Activated CD8-positive, alpha-beta T cell treated with anti-CD3 and anti-CD28 coated beads for 36 hours (primary cell): ENCODE measurements at regions not wholly inside any gene's neighbourhood (a gene's known extent, or its start where the extent isn't known, plus 50 kb on each side); places are given as distances from the start of the nearest gene placed in this dataset.

Experiments used
- ATAC-seq: fragments of 200-7000 bp; cut with Tn5 transposase; one replicate; pipeline ENCODE4 v1.10.0; 2021; ENCODE audit warnings: mild to moderate bottlenecking, moderate library complexity
- CTCF ChIA-PET: fragments of 350-600 bp; sonication (Branson Sonifier 250); formaldehyde crosslinking; loops from one replicate; lab custom pipeline; 2021; ENCODE audit warnings: antibody characterized with exemption; lab: Charles Lee
- POLR2A ChIA-PET: fragments of 350-600 bp; sonication (Branson Sonifier 250); formaldehyde crosslinking; loops from one replicate; lab custom pipeline; 2021; ENCODE audit warnings: antibody characterized with exemption; lab: Charles Lee
- DNase-seq: peaks from one replicate; pipeline ENCODE4 v3.0.0-alpha.2; 2020
- H3K27ac Mint-ChIP-seq: one replicate; pipeline ENCODE4 v1.8.0; 2021; ENCODE audit warnings: mild to moderate bottlenecking, mixed read lengths
- H3K27me3 Mint-ChIP-seq: one replicate; pipeline ENCODE4 v1.8.0; 2021; ENCODE audit warnings: mixed read lengths
- H3K36me3 Mint-ChIP-seq: one replicate; pipeline ENCODE4 v1.8.0; 2021; ENCODE audit warnings: low read depth, mixed read lengths
- H3K4me1 Mint-ChIP-seq: one replicate; pipeline ENCODE4 v1.8.0; 2021; ENCODE audit warnings: low read depth, mixed read lengths
- H3K4me3 Mint-ChIP-seq: one replicate; pipeline ENCODE4 v1.8.0; 2021; ENCODE audit warnings: mild to moderate bottlenecking, moderate library complexity, mixed read lengths
- H3K9me3 Mint-ChIP-seq: one replicate; pipeline ENCODE4 v1.8.0; 2021; ENCODE audit warnings: mixed read lengths
- intact Hi-C: fragments of 100-400 bp; cut with micrococcal nuclease; formaldehyde crosslinking; loops from one replicate; pipeline ENCODE4 v1.10.0; 2022
- TF ChIP-seq, protein P1 (sequence below): fragments of 200-600 bp; IDR thresholded peaks from one replicate; pipeline ENCODE4 v1.8.0; 2022; ENCODE audit warnings: antibody characterized with exemption, mild to moderate bottlenecking

DNA sequence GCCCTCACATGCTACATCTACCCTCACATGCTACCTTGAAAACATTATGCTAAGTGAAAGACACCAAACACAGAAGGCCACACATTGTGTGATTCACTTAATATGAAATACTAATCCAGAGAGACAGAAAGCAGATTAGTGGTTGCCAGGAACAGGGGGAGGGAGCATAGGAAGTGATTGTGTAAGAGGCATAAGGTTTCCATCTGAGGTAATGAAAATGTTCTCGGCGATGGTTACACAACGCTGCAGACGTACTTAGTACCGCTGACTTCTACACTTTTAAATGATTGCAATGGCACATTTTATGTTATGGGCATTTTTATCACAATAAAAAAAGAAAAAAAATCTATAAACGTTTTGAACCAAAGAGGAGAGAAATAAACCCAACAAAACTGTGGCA is 742.3 kb downstream of the TYW1 start:
- H3K4me1 Mint-ChIP-seq = no peaks in the 10 kb centered on the region
- H3K27ac Mint-ChIP-seq = no peak overlapping the region

GRCh38 chr7:67743501-67743900 is 746.9 kb downstream of the TYW1 start:
- no peaks in the 10 kb centered on the region for H3K4me1 Mint-ChIP-seq
- no peaks in the 10 kb centered on the region for H3K36me3 Mint-ChIP-seq
- peaks cover 9% of the 10 kb centered on the region for H3K9me3 Mint-ChIP-seq
- no peak overlapping the region for H3K27ac Mint-ChIP-seq
- DNase-seq (no peak), ATAC-seq (no peak)
- intact Hi-C loops = no loop called here
- ChIA-PET CTCF (no interaction called here), POLR2A (no interaction called here)
- H3K4me3 Mint-ChIP-seq = no peak overlapping the region
- TF ChIP-seq, protein P1, sequence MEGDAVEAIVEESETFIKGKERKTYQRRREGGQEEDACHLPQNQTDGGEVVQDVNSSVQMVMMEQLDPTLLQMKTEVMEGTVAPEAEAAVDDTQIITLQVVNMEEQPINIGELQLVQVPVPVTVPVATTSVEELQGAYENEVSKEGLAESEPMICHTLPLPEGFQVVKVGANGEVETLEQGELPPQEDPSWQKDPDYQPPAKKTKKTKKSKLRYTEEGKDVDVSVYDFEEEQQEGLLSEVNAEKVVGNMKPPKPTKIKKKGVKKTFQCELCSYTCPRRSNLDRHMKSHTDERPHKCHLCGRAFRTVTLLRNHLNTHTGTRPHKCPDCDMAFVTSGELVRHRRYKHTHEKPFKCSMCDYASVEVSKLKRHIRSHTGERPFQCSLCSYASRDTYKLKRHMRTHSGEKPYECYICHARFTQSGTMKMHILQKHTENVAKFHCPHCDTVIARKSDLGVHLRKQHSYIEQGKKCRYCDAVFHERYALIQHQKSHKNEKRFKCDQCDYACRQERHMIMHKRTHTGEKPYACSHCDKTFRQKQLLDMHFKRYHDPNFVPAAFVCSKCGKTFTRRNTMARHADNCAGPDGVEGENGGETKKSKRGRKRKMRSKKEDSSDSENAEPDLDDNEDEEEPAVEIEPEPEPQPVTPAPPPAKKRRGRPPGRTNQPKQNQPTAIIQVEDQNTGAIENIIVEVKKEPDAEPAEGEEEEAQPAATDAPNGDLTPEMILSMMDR = no peak
- no peaks in the 10 kb centered on the region for H3K27me3 Mint-ChIP-seq

More for the DNA sequence above, 742.3 kb downstream of the TYW1 start:
- ATAC-seq (no peak), DNase-seq (no peak)
- Mint-ChIP-seq H3K4me3 (no peak overlapping the region), H3K9me3 (peaks cover 9% of the 10 kb centered on the region), H3K27me3 (no peaks in the 10 kb centered on the region), H3K36me3 (no peaks in the 10 kb centered on the region)
- CTCF ChIA-PET = no interaction called here
- TF ChIP-seq, protein P1 = no peak
- POLR2A ChIA-PET = no interaction called here
- intact Hi-C loops = no loop called here

- H3K4me3 Mint-ChIP-seq = no peak overlapping the region
- ChIA-PET POLR2A (no interaction called here), CTCF (no interaction called here)
- H3K36me3 Mint-ChIP-seq = no peaks in the 10 kb centered on the region
- H3K4me1 Mint-ChIP-seq = no peaks in the 10 kb centered on the region
- TF ChIP-seq, protein P1 = no peak
- peaks cover 8% of the 10 kb centered on the region for H3K9me3 Mint-ChIP-seq
- H3K27ac Mint-ChIP-seq = no peak overlapping the region
- intact Hi-C loops = no loop called here
- DNase-seq = no peak
- H3K27me3 Mint-ChIP-seq = no peaks in the 10 kb centered on the region
- no peak for ATAC-seq
These were observed 755.6 kb downstream of the TYW1 start for GRCh38 chr7:67752227-67752626.

GRCh38 chr7:67753891-67754290 is 757.3 kb downstream of the TYW1 start:
- ChIA-PET POLR2A (no interaction called here), CTCF (no interaction called here)
- no peak for ATAC-seq
- Mint-ChIP-seq H3K9me3 (peaks cover 8% of the 10 kb centered on the region), H3K27ac (no peak overlapping the region), H3K27me3 (no peaks in the 10 kb centered on the region), H3K4me1 (no peaks in the 10 kb centered on the region), H3K36me3 (no peaks in the 10 kb centered on the region), H3K4me3 (no peak overlapping the region)
- TF ChIP-seq, protein P1 = no peak
- intact Hi-C loops = no loop called here
- DNase-seq = no peak

DNA sequence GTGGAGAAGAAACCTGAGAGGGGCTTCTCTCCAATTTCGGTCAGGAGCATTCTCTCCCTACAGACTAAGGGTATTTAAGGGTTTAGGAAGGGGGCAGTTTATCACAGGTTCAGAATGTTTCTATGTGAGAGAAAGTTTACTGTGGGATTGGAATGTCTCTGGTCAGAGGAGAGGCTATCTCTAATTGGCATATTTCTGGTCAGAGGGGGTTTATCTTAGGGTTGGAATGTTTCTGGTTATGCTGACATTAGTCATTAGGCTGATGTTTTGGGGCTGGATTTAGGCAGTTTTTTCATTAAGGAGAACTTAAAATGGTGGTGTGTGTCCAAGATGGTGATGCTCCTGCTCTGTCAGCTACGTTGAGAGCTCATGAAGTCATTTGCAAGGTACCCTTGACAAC is 758.0 kb downstream of the TYW1 start:
- no peaks in the 10 kb centered on the region for H3K4me1 Mint-ChIP-seq
- no peaks in the 10 kb centered on the region for H3K27me3 Mint-ChIP-seq
- H3K27ac Mint-ChIP-seq = no peak overlapping the region
- ATAC-seq (no peak), DNase-seq (no peak)
- ChIA-PET POLR2A (no interaction called here), CTCF (no interaction called here)
- intact Hi-C loops = no loop called here
- H3K4me3 Mint-ChIP-seq = no peak overlapping the region
- no peaks in the 10 kb centered on the region for H3K36me3 Mint-ChIP-seq
- TF ChIP-seq, protein P1 = no peak
- H3K9me3 Mint-ChIP-seq = peaks cover 4% of the 10 kb centered on the region
